Rectal smooth muscle tissue (tissue), 1 donor: ENCODE measurements at regions not wholly inside any gene's neighbourhood (a gene's known extent, or its start where the extent isn't known, plus 50 kb on each side); places are given as distances from the start of the nearest gene placed in this dataset.
A peak's percentile ranks its signal among the peaks of the same experiment; 100 is the strongest.
"Not testable (repeated sequence)": the region's sequence is repeated elsewhere in the genome, so short reads cannot be mapped to it uniquely, and the experiment has no call there.

Experiments
- H3K27ac ChIP-seq: one replicate; pipeline ENCODE4 v1.7.0; 2013; ENCODE audit warnings: low read depth, low read length, inconsistent platforms
- H3K27me3 ChIP-seq: one replicate; pipeline ENCODE4 v1.7.0; 2013; ENCODE audit warnings: low read length; ENCODE audit not compliant: control insufficient read depth, insufficient read depth
- H3K36me3 ChIP-seq: one replicate; pipeline ENCODE4 v1.7.0; 2013; ENCODE audit warnings: low read length; ENCODE audit not compliant: control insufficient read depth, insufficient read depth
- H3K4me1 ChIP-seq: one replicate; pipeline ENCODE4 v1.7.0; 2013; ENCODE audit warnings: low read length; ENCODE audit not compliant: control insufficient read depth, insufficient read depth
- H3K4me3 ChIP-seq: one replicate; pipeline ENCODE4 v1.7.0; 2013; ENCODE audit warnings: low read length
- H3K9ac ChIP-seq: one replicate; pipeline ENCODE4 v1.7.0; 2013; ENCODE audit warnings: low read length

- no peak overlapping the region for H3K9ac ChIP-seq
- H3K27ac ChIP-seq = no peak overlapping the region
- H3K4me3 ChIP-seq = no peak overlapping the region
- H3K36me3 ChIP-seq = no peaks in the 10 kb centered on the region
- H3K27me3 ChIP-seq = no peaks in the 10 kb centered on the region
- no peaks in the 10 kb centered on the region for H3K4me1 ChIP-seq
Measured at GRCh38 chrX:55813150-55813549, 95.6 kb downstream of the RRAGB start.

DNA sequence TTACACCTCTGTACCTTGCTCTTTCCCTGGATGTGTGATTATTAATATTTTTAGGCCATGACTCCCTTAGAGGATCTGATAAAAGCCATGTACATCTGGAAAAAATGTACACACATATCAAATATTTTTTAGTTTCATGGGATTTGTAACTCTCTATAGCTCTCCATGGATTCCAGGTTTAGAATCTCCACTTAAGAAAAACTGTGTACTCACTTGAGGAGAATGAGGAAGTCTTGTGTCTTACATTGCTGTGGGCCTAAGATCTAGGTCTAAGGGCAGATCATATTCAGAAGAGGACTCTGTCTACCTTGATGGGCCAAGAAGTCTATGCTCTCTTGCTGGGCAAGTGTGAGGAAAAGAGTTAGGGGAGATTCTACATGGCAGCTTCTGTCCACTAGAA lies 98.0 kb downstream of the RRAGB start:
- Histone ChIP-seq H3K9ac (no peak overlapping the region), H3K27me3 (no peaks in the 10 kb centered on the region), H3K4me1 (no peaks in the 10 kb centered on the region), H3K27ac (no peak overlapping the region), H3K4me3 (no peak overlapping the region), H3K36me3 (no peaks in the 10 kb centered on the region)

GRCh38 chrX:55816023-55816422 lies 98.5 kb downstream of the RRAGB start:
- no peak overlapping the region for H3K9ac ChIP-seq
- H3K27ac ChIP-seq = no peak overlapping the region
- no peaks in the 10 kb centered on the region for H3K27me3 ChIP-seq
- no peaks in the 10 kb centered on the region for H3K36me3 ChIP-seq
- no peaks in the 10 kb centered on the region for H3K4me1 ChIP-seq
- H3K4me3 ChIP-seq = no peak overlapping the region

DNA sequence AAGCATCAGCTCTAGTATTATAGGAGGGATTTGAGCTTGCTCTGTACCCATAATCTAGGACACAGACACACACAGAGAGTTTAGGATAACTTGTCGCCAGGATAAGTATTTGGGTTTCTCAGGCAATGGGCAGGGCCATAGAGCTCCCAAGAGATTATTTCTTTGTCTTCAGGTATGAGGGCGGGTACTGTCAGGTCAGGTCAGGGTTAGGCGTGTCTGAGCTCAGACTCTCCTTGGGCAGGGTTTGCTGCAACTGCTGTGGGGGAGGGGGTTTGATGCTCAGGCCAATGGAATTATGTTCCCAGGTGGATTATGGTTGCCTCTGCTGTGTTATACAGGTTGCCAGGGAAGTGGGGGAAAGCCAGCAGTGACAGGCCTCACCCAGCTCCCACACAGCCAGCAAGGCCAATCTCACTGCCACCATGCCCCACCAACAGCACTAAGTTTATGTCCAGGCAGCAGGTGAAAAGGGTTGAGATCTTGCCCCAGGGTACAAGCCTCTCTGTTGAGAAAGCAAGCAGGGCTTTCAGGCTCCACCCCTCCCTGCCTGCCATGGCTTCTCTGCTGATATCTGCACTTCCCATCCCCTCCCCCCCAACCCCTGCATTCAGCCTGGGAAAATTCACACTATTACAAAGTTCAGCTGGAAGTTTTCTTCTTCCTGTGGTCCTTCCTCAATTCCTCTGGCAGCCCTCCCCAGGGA lies 101.3 kb downstream of the RRAGB start:
- no peaks in the 10 kb centered on the region for H3K27me3 ChIP-seq
- H3K27ac ChIP-seq = no peak overlapping the region
- H3K9ac ChIP-seq = no peak overlapping the region

DNA sequence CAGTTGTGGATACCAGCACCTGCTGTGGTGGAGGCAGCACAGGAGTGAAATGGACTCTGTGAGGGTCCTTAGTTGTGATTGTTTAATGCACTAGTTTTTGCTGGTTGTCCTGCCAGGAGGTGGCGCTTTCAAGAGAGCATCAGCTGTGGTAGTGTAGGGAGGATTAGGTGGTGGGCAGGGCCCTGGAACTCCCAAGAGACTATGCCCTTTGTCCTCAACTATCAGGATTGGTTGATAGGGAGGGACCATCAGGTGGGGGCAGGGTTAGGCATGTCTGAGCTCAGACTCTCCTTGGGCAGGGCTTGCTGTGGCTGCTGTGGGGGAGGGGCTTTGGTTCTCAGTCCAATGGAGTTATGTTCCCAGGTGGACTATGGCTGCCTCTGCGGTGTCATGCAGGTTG lies 121.9 kb downstream of the RRAGB start:
- no peak overlapping the region for H3K27ac ChIP-seq
- no peaks in the 10 kb centered on the region for H3K36me3 ChIP-seq
- no peak overlapping the region for H3K9ac ChIP-seq
- H3K4me1 ChIP-seq = no peaks in the 10 kb centered on the region
- no peak overlapping the region for H3K4me3 ChIP-seq
- H3K27me3 ChIP-seq = no peaks in the 10 kb centered on the region

More for the DNA sequence above, 101.3 kb downstream of the RRAGB start:
- no peaks in the 10 kb centered on the region for H3K4me1 ChIP-seq
- no peaks in the 10 kb centered on the region for H3K36me3 ChIP-seq
- H3K4me3 ChIP-seq = no peak overlapping the region

GRCh38 chrX:55841962-55842752 lies 124.6 kb downstream of the RRAGB start:
- H3K4me1 ChIP-seq = no peaks in the 10 kb centered on the region
- H3K27ac ChIP-seq = no peak overlapping the region
- no peak overlapping the region for H3K4me3 ChIP-seq

GRCh38 chrX:55866779-55867178 lies 149.2 kb downstream of the RRAGB start:
- not testable (repeated sequence) for H3K9ac ChIP-seq, H3K27me3 ChIP-seq, H3K4me1 ChIP-seq, H3K36me3 ChIP-seq, H3K4me3 ChIP-seq, H3K27ac ChIP-seq

More at GRCh38 chrX:55841962-55842752, 124.6 kb downstream of the RRAGB start:
- H3K9ac ChIP-seq = no peak overlapping the region
- no peaks in the 10 kb centered on the region for H3K36me3 ChIP-seq
- no peaks in the 10 kb centered on the region for H3K27me3 ChIP-seq

DNA sequence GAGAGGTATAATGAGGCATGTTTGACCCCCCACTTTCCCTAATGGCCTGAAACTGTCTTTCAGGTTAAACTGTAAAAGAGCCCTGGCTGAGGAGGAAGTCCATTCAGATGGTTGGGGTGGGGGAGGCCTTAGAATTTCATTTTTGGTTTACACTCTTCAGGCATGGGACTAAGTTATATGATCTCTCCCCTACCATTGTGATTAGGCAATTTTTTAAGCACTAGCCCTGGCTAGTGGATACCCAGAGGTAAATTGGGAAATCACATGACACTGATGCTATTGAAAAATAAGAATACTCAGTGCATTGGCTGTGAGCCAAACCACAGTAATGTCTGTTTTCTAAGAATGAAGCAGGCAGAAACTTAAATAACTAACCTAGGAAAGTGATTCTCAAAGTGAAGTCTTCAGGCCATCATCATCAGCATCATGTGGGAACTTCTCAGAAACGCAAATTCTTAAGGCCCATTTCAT lies 149.7 kb downstream of the RRAGB start:
- no peaks in the 10 kb centered on the region for H3K27me3 ChIP-seq
- H3K36me3 ChIP-seq = no peaks in the 10 kb centered on the region
- H3K4me1 ChIP-seq = no peaks in the 10 kb centered on the region
- no peak overlapping the region for H3K27ac ChIP-seq
- no peak overlapping the region for H3K9ac ChIP-seq
- no peak overlapping the region for H3K4me3 ChIP-seq

GRCh38 chrX:55867708-55868107 lies 150.2 kb downstream of the RRAGB start:
- H3K9ac ChIP-seq = no peak overlapping the region
- no peaks in the 10 kb centered on the region for H3K36me3 ChIP-seq
- no peaks in the 10 kb centered on the region for H3K4me1 ChIP-seq
- no peaks in the 10 kb centered on the region for H3K27me3 ChIP-seq
- no peak overlapping the region for H3K4me3 ChIP-seq
- H3K27ac ChIP-seq = no peak overlapping the region

DNA sequence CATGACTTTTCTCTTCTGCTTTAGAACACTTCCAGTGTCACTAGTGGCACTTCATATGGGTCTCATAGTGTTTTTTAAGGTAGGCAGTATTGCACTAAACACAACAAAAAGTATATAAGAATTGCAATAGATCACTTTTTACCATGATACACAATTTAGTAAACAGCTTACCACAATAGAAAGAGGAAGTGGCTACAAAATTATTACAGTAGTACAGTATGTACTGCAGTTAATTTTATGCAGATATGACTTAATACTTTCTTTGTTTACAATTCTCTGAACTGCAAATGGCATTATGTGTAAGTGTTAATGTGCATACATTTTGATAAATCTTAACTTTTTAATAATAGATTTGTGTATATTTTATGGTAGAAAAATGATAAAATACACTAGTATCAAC lies 157.3 kb downstream of the RRAGB start:
- no peak overlapping the region for H3K27ac ChIP-seq
- no peak overlapping the region for H3K4me3 ChIP-seq
- H3K4me1 ChIP-seq = no peaks in the 10 kb centered on the region
- no peak overlapping the region for H3K9ac ChIP-seq
- H3K36me3 ChIP-seq = no peaks in the 10 kb centered on the region
- no peaks in the 10 kb centered on the region for H3K27me3 ChIP-seq

- not testable (repeated sequence) for H3K36me3 ChIP-seq, H3K27ac ChIP-seq, H3K27me3 ChIP-seq, H3K4me1 ChIP-seq, H3K4me3 ChIP-seq, H3K9ac ChIP-seq
Measured at GRCh38 chrX:55883541-55883940, 166.0 kb downstream of the RRAGB start.

DNA sequence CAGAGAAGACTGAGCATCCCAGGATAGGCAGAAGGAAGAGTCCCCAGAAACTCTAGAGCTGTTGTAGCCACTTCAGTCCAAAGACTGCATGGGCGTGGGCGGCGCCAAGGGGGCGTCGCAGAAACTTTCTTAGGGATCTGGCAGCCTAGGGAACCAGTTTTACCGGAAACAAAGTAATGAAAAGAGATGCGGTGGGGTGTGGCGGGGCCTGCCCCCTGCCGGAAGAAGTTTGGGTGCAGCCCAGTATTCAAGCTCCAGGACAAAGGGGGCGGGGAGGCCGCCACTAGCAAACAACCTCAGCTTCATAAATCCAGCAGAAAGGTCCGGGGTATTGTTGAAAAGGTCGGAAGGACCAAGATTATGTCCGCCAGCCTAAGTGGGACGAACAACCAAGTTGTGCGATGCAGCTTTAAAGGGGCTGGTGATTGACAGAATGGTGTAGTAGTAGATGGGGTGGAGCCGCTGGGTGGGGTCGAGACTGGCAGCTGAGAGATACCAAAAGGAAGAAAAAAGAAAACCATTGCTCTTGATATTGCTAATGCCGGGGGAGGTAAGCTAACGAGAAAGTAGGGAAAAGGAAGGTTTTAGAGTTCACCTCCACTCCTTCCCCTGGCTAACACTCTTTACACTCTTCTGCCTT lies 190.5 kb downstream of the RRAGB start:
- H3K4me3 ChIP-seq = peak overlapping the region; percentile 81
- H3K27me3 ChIP-seq = no peaks in the 10 kb centered on the region
- no peak overlapping the region for H3K27ac ChIP-seq
- peak overlapping the region; percentile 50 for H3K9ac ChIP-seq
- H3K4me1 ChIP-seq = no peaks in the 10 kb centered on the region
- H3K36me3 ChIP-seq = no peaks in the 10 kb centered on the region
